H9 (cell line): ENCODE measurements at regions not wholly inside any gene's neighbourhood (a gene's known extent, or its start where the extent isn't known, plus 50 kb on each side); places are given as distances from the start of the nearest gene placed in this dataset.

Experiments used
- DNase-seq: peaks from one replicate; pipeline ENCODE4 v3.0.0-alpha.2; 2017
- H2AFZ ChIP-seq: one replicate; pipeline ENCODE4 v1.6.1; 2013; ENCODE audit warnings: mild to moderate bottlenecking, low read length, control low read depth, moderate library complexity
- H2AK5ac ChIP-seq: 2 replicates; pipeline ENCODE4 v1.6.1; 2013; ENCODE audit warnings: low read length, control low read depth, mixed read lengths; ENCODE audit not compliant: insufficient read length
- H2BK120ac ChIP-seq: one replicate; pipeline ENCODE4 v1.6.1; 2013; ENCODE audit warnings: low read depth, mild to moderate bottlenecking, low read length, control low read depth, inconsistent platforms; ENCODE audit not compliant: poor library complexity, severe bottlenecking
- H2BK12ac ChIP-seq: 2 replicates; pipeline ENCODE4 v1.6.1; 2013; ENCODE audit warnings: low read length, control low read depth, mixed read lengths, low read depth; ENCODE audit not compliant: insufficient read length
- H2BK15ac ChIP-seq: 2 replicates; pipeline ENCODE4 v1.6.1; 2013; ENCODE audit warnings: low read depth, low read length, control low read depth
- H2BK20ac ChIP-seq: one replicate; pipeline ENCODE4 v1.6.1; 2013; ENCODE audit warnings: low read depth, mild to moderate bottlenecking, low read length, control low read depth, inconsistent platforms; ENCODE audit not compliant: poor library complexity, severe bottlenecking
- H2BK5ac ChIP-seq: 2 replicates; pipeline ENCODE4 v1.6.1; 2013; ENCODE audit warnings: low read length, control low read depth, mixed read lengths; ENCODE audit not compliant: insufficient read length
- H3K14ac ChIP-seq: 2 replicates; pipeline ENCODE4 v1.6.1; 2013; ENCODE audit warnings: low read length, control low read depth; ENCODE audit not compliant: insufficient read depth
- H3K18ac ChIP-seq: 2 replicates; pipeline ENCODE4 v1.6.1; 2013; ENCODE audit warnings: low read depth, mild to moderate bottlenecking, mixed read lengths, low read length, control low read depth; ENCODE audit not compliant: insufficient read length
- H3K23ac ChIP-seq: 2 replicates; pipeline ENCODE4 v1.6.1; 2013; ENCODE audit warnings: low read length, control low read depth, mixed read lengths, low read depth; ENCODE audit not compliant: insufficient read length
- H3K23me2 ChIP-seq: 2 replicates; pipeline ENCODE4 v1.6.1; 2013; ENCODE audit warnings: low read depth, mild to moderate bottlenecking, mixed read lengths, low read length, control low read depth; ENCODE audit not compliant: insufficient read length, poor library complexity, severe bottlenecking
- H3K27ac ChIP-seq: 2 replicates; pipeline ENCODE4 v1.5.1; 2013; ENCODE audit warnings: low read length, control low read depth, mixed read lengths, low read depth; ENCODE audit not compliant: insufficient read length
- H3K27me3 ChIP-seq: 2 replicates; pipeline ENCODE4 v1.6.1; 2013; ENCODE audit warnings: low read length, control low read depth, inconsistent platforms; ENCODE audit not compliant: insufficient read depth
- H3K4ac ChIP-seq: 2 replicates; pipeline ENCODE4 v1.6.1; 2013; ENCODE audit warnings: low read depth, mild to moderate bottlenecking, control low read depth, inconsistent platforms, low read length, moderate library complexity
- H3K4me1 ChIP-seq: 2 replicates; pipeline ENCODE4 v1.6.1; 2013; ENCODE audit warnings: low read length, control low read depth, inconsistent platforms; ENCODE audit not compliant: insufficient read depth
- H3K4me2 ChIP-seq: 2 replicates; pipeline ENCODE4 v1.6.1; 2013; ENCODE audit warnings: low read length, control low read depth, mixed read lengths; ENCODE audit not compliant: insufficient read length, insufficient read depth
- H3K56ac ChIP-seq: 2 replicates; pipeline ENCODE4 v1.6.1; 2013; ENCODE audit warnings: low read depth, mild to moderate bottlenecking, mixed read lengths, low read length, control low read depth; ENCODE audit not compliant: insufficient read length
- H3K79me1 ChIP-seq: 2 replicates; pipeline ENCODE4 v1.6.1; 2013; ENCODE audit warnings: low read depth, mild to moderate bottlenecking, moderate library complexity, low read length, control low read depth, inconsistent platforms; ENCODE audit not compliant: insufficient read depth, poor library complexity, severe bottlenecking
- H3K79me2 ChIP-seq: 2 replicates; pipeline ENCODE4 v1.6.1; 2013; ENCODE audit warnings: low read length, control low read depth, inconsistent platforms; ENCODE audit not compliant: insufficient read depth
- H3K9ac ChIP-seq: 2 replicates; pipeline ENCODE4 v1.6.1; 2013; ENCODE audit warnings: low read length, control low read depth, mixed read lengths; ENCODE audit not compliant: insufficient read length; ENCODE audit errors: extremely low read depth
- H3K9me3 ChIP-seq: one replicate; pipeline ENCODE4 v1.6.1; 2013; ENCODE audit warnings: low read depth, low read length, inconsistent platforms; ENCODE audit not compliant: control insufficient read depth
- H3T11ph ChIP-seq: one replicate; pipeline ENCODE4 v1.6.1; 2013; ENCODE audit warnings: mild to moderate bottlenecking, low read length, control low read depth, inconsistent platforms
- H4K20me1 ChIP-seq: one replicate; pipeline ENCODE4 v1.6.1; 2013; ENCODE audit not compliant: control insufficient read depth, insufficient read length, insufficient read depth
- H4K5ac ChIP-seq: 2 replicates; pipeline ENCODE4 v1.6.1; 2013; ENCODE audit warnings: low read depth, mild to moderate bottlenecking, mixed read lengths, low read length, control low read depth; ENCODE audit not compliant: insufficient read length
- H4K8ac ChIP-seq: replicated peaks from 2 replicates; pipeline ENCODE4 v1.6.1; 2013; ENCODE audit warnings: low read length, control low read depth, mixed read lengths, low read depth; ENCODE audit not compliant: insufficient read length
- H4K91ac ChIP-seq: 2 replicates; pipeline ENCODE4 v1.6.1; 2013; ENCODE audit warnings: low read depth, mild to moderate bottlenecking, moderate library complexity, mixed read lengths, low read length, control low read depth; ENCODE audit not compliant: insufficient read length
- H3K27ac Mint-ChIP-seq, 3 experiments: 2 replicates in 2 of 3; 3 replicates in 1 of 3; pipeline ENCODE4 v1.8.0; 2020 to 2021; ENCODE audit warnings: mixed read lengths in 3 of 3, mild to moderate bottlenecking in 1 of 3, moderate library complexity in 1 of 3
- H3K27me3 Mint-ChIP-seq: 2 replicates; pipeline ENCODE4 v1.8.0; 2021; ENCODE audit warnings: low read depth, mild to moderate bottlenecking, moderate library complexity, mixed read lengths
- H3K36me3 Mint-ChIP-seq, 3 experiments: 2 replicates in 2 of 3; 3 replicates in 1 of 3; pipeline ENCODE4 v1.8.0; 2020 to 2021; ENCODE audit warnings: low read depth in 3 of 3, mixed read lengths in 3 of 3; ENCODE audit not compliant: insufficient read depth in 1 of 3
- H3K4me1 Mint-ChIP-seq, 2 experiments: 2 replicates each; pipeline ENCODE4 v1.8.0; 2020; ENCODE audit warnings: mixed read lengths in 2 of 2
- H3K4me3 Mint-ChIP-seq, 2 experiments: 2 replicates in 1 of 2; 3 replicates in 1 of 2; pipeline ENCODE4 v1.8.0; 2020 to 2021; ENCODE audit warnings: mild to moderate bottlenecking in 2 of 2, mixed read lengths in 2 of 2, moderate library complexity in 1 of 2
- H3K9me3 Mint-ChIP-seq, 2 experiments: 2 replicates in 1 of 2; 3 replicates in 1 of 2; pipeline ENCODE4 v1.8.0; 2020; ENCODE audit warnings: mild to moderate bottlenecking in 2 of 2, mixed read lengths in 2 of 2, moderate library complexity in 1 of 2
- CTCF ChIP-seq: fragments of 200-600 bp; sonication (generic); conservative IDR thresholded peaks from 3 replicates; pipeline ENCODE4 v1.8.0; 2021; ENCODE audit warnings: antibody characterized with exemption, mild to moderate bottlenecking
- WGBS: extraction: QIAGEN DNeasy Blood & Tissue Kit; methylation state at CpG from one replicate; pipeline ENCODE4 v1.1.7; 2013; ENCODE audit warnings: missing lambda C conversion rate, low lambda C conversion rate, mixed read lengths; ENCODE audit not compliant: insufficient read length; ENCODE audit errors: extremely low coverage; 5-methylcytosine and 5-hydroxymethylcytosine counted together

DNA sequence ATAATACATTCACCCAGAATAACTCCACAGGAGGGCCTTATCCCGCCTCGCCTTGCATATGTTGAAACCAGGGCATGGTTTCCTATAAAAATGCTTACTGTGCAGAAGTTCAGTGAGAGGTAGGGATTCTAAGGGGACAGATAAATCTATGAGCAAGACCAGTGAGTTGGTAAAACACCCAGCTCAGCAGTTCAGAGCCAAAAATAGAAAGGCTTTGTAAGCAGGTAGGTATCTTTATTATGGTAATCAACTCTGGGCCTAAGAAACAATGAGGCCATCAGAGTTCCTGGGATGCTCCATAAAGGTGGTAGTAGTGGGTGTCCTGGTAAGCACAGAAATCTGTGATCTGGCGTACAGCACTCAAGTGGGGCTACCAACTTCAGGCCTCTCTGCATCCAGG lies 549.4 kb upstream of the CDH5 start:
- no peak overlapping the region for H4K8ac ChIP-seq
- H4K20me1 ChIP-seq: no peaks in the 10 kb centered on the region
- no peak overlapping the region for H3K56ac ChIP-seq
- TF ChIP-seq CTCF: no peak
- no peak overlapping the region for H3K27ac ChIP-seq
- H3K23me2 ChIP-seq: no peaks in the 10 kb centered on the region
- no peak overlapping the region for H4K91ac ChIP-seq
- H3K27me3 Mint-ChIP-seq: 0 out of 2 replicates have a peak, but pooled peaks cover under 1% of the 10 kb centered on the region
- H2BK15ac ChIP-seq: no peak overlapping the region
- H3K27ac Mint-ChIP-seq: peak overlapping the region in 2 of 3 experiments; percentile 7 to 76; a peak in 2 of 7 replicates
- H3K4ac ChIP-seq: no peak overlapping the region
- no peak overlapping the region for H4K5ac ChIP-seq
- H2AFZ ChIP-seq: no peak overlapping the region
- no peak overlapping the region for H2BK20ac ChIP-seq
- H3K79me2 ChIP-seq: no peaks in the 10 kb centered on the region
- H3K4me1 Mint-ChIP-seq: peaks cover 28 to 30% of the 10 kb centered on the region in 2 experiments
- H3K23ac ChIP-seq: no peak overlapping the region
- H2BK5ac ChIP-seq: no peak overlapping the region
- H3K9me3 ChIP-seq: no peaks in the 10 kb centered on the region
- H3K4me2 ChIP-seq: peak overlapping the region; percentile 52
- peaks cover 11% of the 10 kb centered on the region; the same call in 1 of the 2 replicates for H3K4me1 ChIP-seq
- H2BK120ac ChIP-seq: no peak overlapping the region
- H3K27me3 ChIP-seq: no peaks in the 10 kb centered on the region
- no CpG with 5 or more reads among the region's 3 CpGs for WGBS
- DNase-seq: peak; percentile 40
- no peak overlapping the region for H2AK5ac ChIP-seq
- no peak overlapping the region for H3K14ac ChIP-seq
- H3K36me3 Mint-ChIP-seq: peaks cover 0 to 5% (median 2%) of the 10 kb centered on the region in 3 experiments; a peak in 5 of 7 replicates
- no peak overlapping the region for H3K18ac ChIP-seq
- no peaks in the 10 kb centered on the region for H3K9me3 Mint-ChIP-seq
- no peaks in the 10 kb centered on the region for H3K79me1 ChIP-seq
- H3K9ac ChIP-seq: no peak overlapping the region
- no peak overlapping the region for H2BK12ac ChIP-seq
- H3T11ph ChIP-seq: no peak overlapping the region
- H3K4me3 Mint-ChIP-seq: peak overlapping the region in 1 of 2 experiments; percentile 46; a peak in 2 of 5 replicates
